ENCODE measurements at regions not wholly inside any gene's neighbourhood (a gene's known extent, or its start where the extent isn't known, plus 50 kb on each side); places are given as distances from the start of the nearest gene placed in this dataset.

- TF ChIP-seq ZFP3 (CRISPR knock-in tag; IDR thresholded peaks at IDR 0.05) = no peak
- no peak for TF ChIP-seq CSDC2 (CRISPR knock-in tag; IDR thresholded peaks at IDR 0.05)
- TF ChIP-seq CREB5 (CRISPR knock-in tag; IDR thresholded peaks at IDR 0.05; ENCODE audit: low read depth) = no peak
- TF ChIP-seq ZFP30 (CRISPR knock-in tag; IDR thresholded peaks at IDR 0.05) = no peak
- no peak for TF ChIP-seq ARNTL (CRISPR knock-in tag; IDR thresholded peaks at IDR 0.05; ENCODE audit: borderline replicate concordance, low read depth)
- no peak for TF ChIP-seq RARB (CRISPR knock-in tag; IDR thresholded peaks at IDR 0.05)
- no peak for TF ChIP-seq PATZ1 (CRISPR knock-in tag; IDR thresholded peaks at IDR 0.05; ENCODE audit: borderline replicate concordance)
- TF ChIP-seq OSR1 (CRISPR knock-in tag; IDR thresholded peaks at IDR 0.05) = no peak
- no peak for TF ChIP-seq GLIS3 (CRISPR knock-in tag; IDR thresholded peaks at IDR 0.05)
- TF ChIP-seq, protein P1, sequence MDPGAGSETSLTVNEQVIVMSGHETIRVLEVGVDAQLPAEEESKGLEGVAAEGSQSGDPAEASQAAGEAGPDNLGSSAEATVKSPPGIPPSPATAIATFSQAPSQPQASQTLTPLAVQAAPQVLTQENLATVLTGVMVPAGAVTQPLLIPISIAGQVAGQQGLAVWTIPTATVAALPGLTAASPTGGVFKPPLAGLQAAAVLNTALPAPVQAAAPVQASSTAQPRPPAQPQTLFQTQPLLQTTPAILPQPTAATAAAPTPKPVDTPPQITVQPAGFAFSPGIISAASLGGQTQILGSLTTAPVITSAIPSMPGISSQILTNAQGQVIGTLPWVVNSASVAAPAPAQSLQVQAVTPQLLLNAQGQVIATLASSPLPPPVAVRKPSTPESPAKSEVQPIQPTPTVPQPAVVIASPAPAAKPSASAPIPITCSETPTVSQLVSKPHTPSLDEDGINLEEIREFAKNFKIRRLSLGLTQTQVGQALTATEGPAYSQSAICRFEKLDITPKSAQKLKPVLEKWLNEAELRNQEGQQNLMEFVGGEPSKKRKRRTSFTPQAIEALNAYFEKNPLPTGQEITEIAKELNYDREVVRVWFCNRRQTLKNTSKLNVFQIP (CRISPR knock-in tag; IDR thresholded peaks at IDR 0.05; ENCODE audit: borderline replicate concordance, low read depth) = no peak
- no peak for TF ChIP-seq PPARA (CRISPR knock-in tag; IDR thresholded peaks at IDR 0.05; ENCODE audit: borderline replicate concordance)
Observed at GRCh38 chr2:181352158-181352557, 105.0 kb upstream of the ITGA4 start.

Measured in SK-N-SH treated with all-trans-retinoic acid at 6 μM for 48 hours (cell line).